HCT116 (cell line): ENCODE measurements at regions not wholly inside any gene's neighbourhood (a gene's known extent, or its start where the extent isn't known, plus 50 kb on each side); places are given as distances from the start of the nearest gene placed in this dataset.

ENCODE experiments used
- ATAC-seq: fragments of 200-7000 bp; cut with Tn5 transposase; 2 replicates; pipeline ENCODE4 v1.9.1; 2020; ENCODE audit warnings: mild to moderate bottlenecking, moderate library complexity
- BruUV-seq: library from RNA; stranded (reverse); fragments of 400-500 nt; replicated peaks from 2 replicates; lab custom pipeline; 2021; lab: Mats Ljungman, UMichigan
- CTCF ChIA-PET: fragments of 300-600 bp; sonication (Branson Sonifier 250); formaldehyde crosslinking; loops from one replicate; lab custom pipeline; 2021; ENCODE audit warnings: antibody characterized with exemption; lab: Charles Lee
- POLR2A ChIA-PET: fragments of 300-600, 350-600 bp; sonication (Branson Sonifier 250); formaldehyde crosslinking; loops from one replicate; lab custom pipeline; 2021; ENCODE audit warnings: antibody characterized with exemption; lab: Charles Lee
- RAD21 ChIA-PET, 2 experiments: fragments of 300-600 bp; sonication (Branson Sonifier 250); formaldehyde crosslinking; loops; one replicate each; lab custom pipeline; 2023; ENCODE audit warnings: low total read pairs in 2 of 2; ENCODE audit not compliant: uncharacterized antibody in 2 of 2, unreplicated experiment in 2 of 2, low non-redundant PET in 1 of 2; lab: Charles Lee
- DNase-seq: peaks from one replicate; pipeline ENCODE4 v3.0.0-alpha.2; 2010; ENCODE audit warnings: low read depth, low spot score
- H2AFZ ChIP-seq: fragments of 200-600 bp; shearing (Covaris generic), sonication (generic); 2 replicates; pipeline ENCODE4 v1.6.1; 2017; ENCODE audit warnings: low read depth, mixed run types, mixed read lengths, antibody characterized with exemption, low read length; ENCODE audit not compliant: poor library complexity, severe bottlenecking
- H3K27ac ChIP-seq: 2 replicates; pipeline ENCODE4 v1.5.1; 2012; ENCODE audit warnings: low read depth, low read length
- H3K27me3 ChIP-seq: fragments of 200-600 bp; sonication (generic); 2 replicates; pipeline ENCODE4 v1.6.1; 2016; ENCODE audit warnings: mixed run types, low read length, mixed read lengths; ENCODE audit not compliant: insufficient read depth
- H3K36me3 ChIP-seq, 2 experiments: fragments of 200-500 bp in 1 of 2; fragments of 200-600 bp in 1 of 2; sonication (Bioruptor generic) in 1 of 2; sonication (generic) in 1 of 2; 2 replicates each; pipeline versions ENCODE4 v1.5.1 to v1.6.1; 2014 to 2016; ENCODE audit warnings: low read length in 2 of 2, inconsistent platforms in 1 of 2, mixed read lengths in 1 of 2, mixed run types in 1 of 2; ENCODE audit not compliant: insufficient read depth in 2 of 2, control insufficient read depth in 1 of 2
- H3K4me1 ChIP-seq, 2 experiments: fragments of 200-600 bp in 1 of 2; sonication (generic) in 1 of 2; 2 replicates each; pipeline versions ENCODE4 v1.5.1 to v1.6.1; 2012 to 2017; ENCODE audit warnings: low read length in 2 of 2, inconsistent platforms in 1 of 2, mild to moderate bottlenecking in 1 of 2, mixed read lengths in 1 of 2, mixed run types in 1 of 2, moderate library complexity in 1 of 2; ENCODE audit not compliant: insufficient read depth in 2 of 2, control insufficient read depth in 1 of 2
- H3K4me2 ChIP-seq: fragments of 200-600 bp; sonication (generic); 2 replicates; pipeline ENCODE4 v1.6.1; 2017; ENCODE audit warnings: mixed run types, low read length, mixed read lengths
- H3K4me3 ChIP-seq, 2 experiments: fragments of 200-600 bp in 1 of 2; sonication (generic) in 1 of 2; replicated peaks in 1 of 2; 2 replicates each; pipeline ENCODE4 v1.5.1; 2011 to 2016; ENCODE audit warnings: low read length in 2 of 2, control low read depth in 1 of 2, low read depth in 1 of 2, mild to moderate bottlenecking in 1 of 2, mixed read lengths in 1 of 2, mixed run types in 1 of 2
- H3K79me2 ChIP-seq: fragments of 200-600 bp; sonication (generic); 2 replicates; pipeline ENCODE4 v1.6.1; 2017; ENCODE audit warnings: mild to moderate bottlenecking, mixed run types, low read length, moderate library complexity, mixed read lengths; ENCODE audit not compliant: insufficient read depth
- H3K9ac ChIP-seq: fragments of 200-600 bp; sonication (generic); 2 replicates; pipeline ENCODE4 v1.6.1; 2016; ENCODE audit warnings: low read length, mixed read lengths
- H3K9me2 ChIP-seq: fragments of 200-600 bp; sonication (generic), shearing (Covaris generic); 2 replicates; pipeline ENCODE4 v1.6.1; 2017; ENCODE audit warnings: mixed run types, mild to moderate bottlenecking, moderate library complexity; ENCODE audit not compliant: insufficient read depth
- H3K9me3 ChIP-seq, 2 experiments: fragments of 200-500 bp in 1 of 2; fragments of 200-600 bp in 1 of 2; sonication (Bioruptor generic) in 1 of 2; sonication (generic) in 1 of 2; 2 replicates each; pipeline ENCODE4 v1.6.1; 2014 to 2017; ENCODE audit warnings: low read length in 2 of 2, mixed read lengths in 2 of 2, inconsistent platforms in 1 of 2, low read depth in 1 of 2, mild to moderate bottlenecking in 1 of 2, mixed run types in 1 of 2, moderate library complexity in 1 of 2; ENCODE audit not compliant: control insufficient read depth in 1 of 2, insufficient read depth in 1 of 2
- H4K20me1 ChIP-seq: fragments of 200-600 bp; sonication (generic), shearing (Covaris generic); 2 replicates; pipeline ENCODE4 v1.6.1; 2017; ENCODE audit warnings: mixed run types, mild to moderate bottlenecking, moderate library complexity; ENCODE audit not compliant: insufficient read depth
- ATF3 ChIP-seq: IDR thresholded peaks from 2 replicates; pipeline ENCODE4 v1.6.1; 2012
- CBX3 ChIP-seq: IDR thresholded peaks from 2 replicates; pipeline ENCODE4 v1.6.1; 2012; ENCODE audit warnings: low read depth
- CEBPB ChIP-seq: IDR thresholded peaks from 2 replicates; pipeline ENCODE4 v1.6.1; 2012; ENCODE audit warnings: low read depth
- ELF1 ChIP-seq: IDR thresholded peaks from 2 replicates; pipeline ENCODE4 v1.6.1; 2012; ENCODE audit warnings: low read depth, borderline replicate concordance
- EZH2 ChIP-seq: fragments of 200-600 bp; sonication (generic); IDR thresholded peaks from 2 replicates; pipeline ENCODE4 v1.6.1; 2017; ENCODE audit warnings: antibody characterized with exemption, mixed run types
- EZH2phosphoT487 ChIP-seq: fragments of 200-600 bp; IDR thresholded peaks from 2 replicates; pipeline ENCODE4 v1.6.1; 2018; ENCODE audit warnings: antibody characterized with exemption, borderline replicate concordance
- FOSL1 ChIP-seq: IDR thresholded peaks from 2 replicates; pipeline ENCODE4 v1.6.1; 2012; ENCODE audit warnings: low read depth
- JUND ChIP-seq: IDR thresholded peaks from 2 replicates; pipeline ENCODE4 v1.6.1; 2012
- MAX ChIP-seq: IDR thresholded peaks from 2 replicates; pipeline ENCODE4 v1.6.1; 2012
- POLR2A ChIP-seq: IDR thresholded peaks from 2 replicates; pipeline ENCODE4 v1.7.0; 2011; ENCODE audit warnings: borderline replicate concordance; ENCODE audit not compliant: insufficient read depth, insufficient read length; ENCODE audit errors: extremely low read depth
- POLR2AphosphoS5 ChIP-seq: IDR thresholded peaks from 2 replicates; pipeline ENCODE4 v1.6.1; 2011; ENCODE audit warnings: mild to moderate bottlenecking, low read depth, low read length, moderate library complexity
- SIN3A ChIP-seq: IDR thresholded peaks from 2 replicates; pipeline ENCODE4 v1.6.1; 2012; ENCODE audit warnings: low read depth
- SP1 ChIP-seq: IDR thresholded peaks from 2 replicates; pipeline ENCODE4 v1.6.1; 2012; ENCODE audit warnings: low read depth
- SRF ChIP-seq: IDR thresholded peaks from 2 replicates; pipeline ENCODE4 v1.6.1; 2012; ENCODE audit warnings: low read depth
- TCF7L2 ChIP-seq: IDR thresholded peaks from 2 replicates; pipeline ENCODE4 v1.7.0; 2011; ENCODE audit warnings: borderline replicate concordance, inconsistent platforms; ENCODE audit not compliant: insufficient read depth, insufficient read length; ENCODE audit errors: extremely low read depth
- YY1 ChIP-seq: IDR thresholded peaks from 2 replicates; pipeline ENCODE4 v1.6.1; 2011; ENCODE audit warnings: low read length, low read depth, moderate library complexity, mild to moderate bottlenecking; ENCODE audit not compliant: insufficient replicate concordance; ENCODE audit errors: extremely low read depth
- ZFX ChIP-seq: fragments of 450-650 bp; IDR thresholded peaks from 2 replicates; pipeline ENCODE4 v1.6.1; 2017
- ZNF274 ChIP-seq: fragments of 200-500 bp; sonication (Bioruptor generic); IDR thresholded peaks from 2 replicates; pipeline ENCODE4 v1.6.1; 2014; ENCODE audit warnings: mild to moderate bottlenecking, low read depth, low read length, inconsistent platforms
- intact Hi-C: fragments of 100-400 bp; cut with micrococcal nuclease; formaldehyde crosslinking; loops from 2 replicates; pipeline ENCODE4 v1.10.0; 2022
- TF ChIP-seq, protein P1 (sequence below): IDR thresholded peaks from 2 replicates; pipeline ENCODE4 v1.6.1; 2011; ENCODE audit warnings: mild to moderate bottlenecking, low read length, moderate library complexity; ENCODE audit not compliant: insufficient replicate concordance; ENCODE audit errors: extremely low read depth
- TF ChIP-seq, protein P2 (sequence below): IDR thresholded peaks from 2 replicates; pipeline ENCODE4 v1.6.1; 2012; ENCODE audit warnings: low read depth

GRCh38 chr12:127552838-127553237, 714.1 kb upstream of the TMEM132C start (continued):
- no peak for TF ChIP-seq CEBPB
- no peak for TF ChIP-seq ZNF274
- TF ChIP-seq, protein P1, sequence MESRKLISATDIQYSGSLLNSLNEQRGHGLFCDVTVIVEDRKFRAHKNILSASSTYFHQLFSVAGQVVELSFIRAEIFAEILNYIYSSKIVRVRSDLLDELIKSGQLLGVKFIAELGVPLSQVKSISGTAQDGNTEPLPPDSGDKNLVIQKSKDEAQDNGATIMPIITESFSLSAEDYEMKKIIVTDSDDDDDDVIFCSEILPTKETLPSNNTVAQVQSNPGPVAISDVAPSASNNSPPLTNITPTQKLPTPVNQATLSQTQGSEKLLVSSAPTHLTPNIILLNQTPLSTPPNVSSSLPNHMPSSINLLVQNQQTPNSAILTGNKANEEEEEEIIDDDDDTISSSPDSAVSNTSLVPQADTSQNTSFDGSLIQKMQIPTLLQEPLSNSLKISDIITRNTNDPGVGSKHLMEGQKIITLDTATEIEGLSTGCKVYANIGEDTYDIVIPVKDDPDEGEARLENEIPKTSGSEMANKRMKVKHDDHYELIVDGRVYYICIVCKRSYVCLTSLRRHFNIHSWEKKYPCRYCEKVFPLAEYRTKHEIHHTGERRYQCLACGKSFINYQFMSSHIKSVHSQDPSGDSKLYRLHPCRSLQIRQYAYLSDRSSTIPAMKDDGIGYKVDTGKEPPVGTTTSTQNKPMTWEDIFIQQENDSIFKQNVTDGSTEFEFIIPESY: no peak
- no peak for TF ChIP-seq MAX
- TF ChIP-seq SP1: no peak
- no peak for TF ChIP-seq JUND

- Histone ChIP-seq H3K4me3 (no peak overlapping the region), H3K9me3 (peaks cover 0 to 15% of the 10 kb centered on the region in 2 experiments; a peak in 2 of 4 replicates), H4K20me1 (no peaks in the 10 kb centered on the region), H3K79me2 (no peaks in the 10 kb centered on the region), H3K4me2 (no peak overlapping the region), H3K27me3 (no peaks in the 10 kb centered on the region), H3K9ac (no peak overlapping the region), H3K9me2 (no peaks in the 10 kb centered on the region), H2AFZ (no peak overlapping the region), H3K4me1 (no peaks in the 10 kb centered on the region), H3K27ac (no peak overlapping the region), H3K36me3 (no peaks in the 10 kb centered on the region)
- no TSS peak for BruUV-seq
- intact Hi-C loops: no loop called here
- DNase-seq (no peak), ATAC-seq (no peak)
- RAD21 ChIA-PET: no interaction called here
- POLR2A ChIA-PET: no interaction called here
- CTCF ChIA-PET: no interaction called here
- TF ChIP-seq POLR2A: no peak
- TF ChIP-seq YY1: no peak
- no peak for TF ChIP-seq SRF
- TF ChIP-seq ATF3: no peak
- no peak for TF ChIP-seq MAX
- TF ChIP-seq POLR2AphosphoS5: no peak
- no peak for TF ChIP-seq ELF1
- no peak for TF ChIP-seq EZH2
- TF ChIP-seq ZFX: no peak
- TF ChIP-seq SIN3A: no peak
- TF ChIP-seq CBX3: no peak
- no peak for TF ChIP-seq TCF7L2
- TF ChIP-seq, protein P2, sequence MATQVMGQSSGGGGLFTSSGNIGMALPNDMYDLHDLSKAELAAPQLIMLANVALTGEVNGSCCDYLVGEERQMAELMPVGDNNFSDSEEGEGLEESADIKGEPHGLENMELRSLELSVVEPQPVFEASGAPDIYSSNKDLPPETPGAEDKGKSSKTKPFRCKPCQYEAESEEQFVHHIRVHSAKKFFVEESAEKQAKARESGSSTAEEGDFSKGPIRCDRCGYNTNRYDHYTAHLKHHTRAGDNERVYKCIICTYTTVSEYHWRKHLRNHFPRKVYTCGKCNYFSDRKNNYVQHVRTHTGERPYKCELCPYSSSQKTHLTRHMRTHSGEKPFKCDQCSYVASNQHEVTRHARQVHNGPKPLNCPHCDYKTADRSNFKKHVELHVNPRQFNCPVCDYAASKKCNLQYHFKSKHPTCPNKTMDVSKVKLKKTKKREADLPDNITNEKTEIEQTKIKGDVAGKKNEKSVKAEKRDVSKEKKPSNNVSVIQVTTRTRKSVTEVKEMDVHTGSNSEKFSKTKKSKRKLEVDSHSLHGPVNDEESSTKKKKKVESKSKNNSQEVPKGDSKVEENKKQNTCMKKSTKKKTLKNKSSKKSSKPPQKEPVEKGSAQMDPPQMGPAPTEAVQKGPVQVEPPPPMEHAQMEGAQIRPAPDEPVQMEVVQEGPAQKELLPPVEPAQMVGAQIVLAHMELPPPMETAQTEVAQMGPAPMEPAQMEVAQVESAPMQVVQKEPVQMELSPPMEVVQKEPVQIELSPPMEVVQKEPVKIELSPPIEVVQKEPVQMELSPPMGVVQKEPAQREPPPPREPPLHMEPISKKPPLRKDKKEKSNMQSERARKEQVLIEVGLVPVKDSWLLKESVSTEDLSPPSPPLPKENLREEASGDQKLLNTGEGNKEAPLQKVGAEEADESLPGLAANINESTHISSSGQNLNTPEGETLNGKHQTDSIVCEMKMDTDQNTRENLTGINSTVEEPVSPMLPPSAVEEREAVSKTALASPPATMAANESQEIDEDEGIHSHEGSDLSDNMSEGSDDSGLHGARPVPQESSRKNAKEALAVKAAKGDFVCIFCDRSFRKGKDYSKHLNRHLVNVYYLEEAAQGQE: no peak
- TF ChIP-seq EZH2phosphoT487: no peak
- TF ChIP-seq CEBPB: no peak
- no peak for TF ChIP-seq FOSL1
Measured at GRCh38 chr12:127555071-127555470, 711.9 kb upstream of the TMEM132C start.
